Hepatocyte (in vitro differentiated cells): ENCODE measurements at regions not wholly inside any gene's neighbourhood (a gene's known extent, or its start where the extent isn't known, plus 50 kb on each side); places are given as distances from the start of the nearest gene placed in this dataset.

Source experiments
- EZH2 ChIP-seq: fragments of 200-600 bp; sonication (generic); IDR thresholded peaks from 2 replicates; pipeline ENCODE4 v1.6.1; 2016; ENCODE audit warnings: antibody characterized with exemption, mild to moderate bottlenecking, borderline replicate concordance
- EZH2phosphoT487 ChIP-seq: fragments of 200-600 bp; sonication (generic); IDR thresholded peaks from one replicate; pipeline ENCODE4 v1.6.1; 2018; ENCODE audit warnings: antibody characterized with exemption, mild to moderate bottlenecking, low read depth, moderate library complexity; ENCODE audit not compliant: unreplicated experiment, severe bottlenecking
- TF ChIP-seq, protein P1 (sequence below): fragments of 200-600 bp; sonication (generic); IDR thresholded peaks from 2 replicates; pipeline ENCODE4 v1.5.1; 2016; ENCODE audit warnings: antibody characterized with exemption, mild to moderate bottlenecking; ENCODE audit not compliant: poor library complexity

DNA sequence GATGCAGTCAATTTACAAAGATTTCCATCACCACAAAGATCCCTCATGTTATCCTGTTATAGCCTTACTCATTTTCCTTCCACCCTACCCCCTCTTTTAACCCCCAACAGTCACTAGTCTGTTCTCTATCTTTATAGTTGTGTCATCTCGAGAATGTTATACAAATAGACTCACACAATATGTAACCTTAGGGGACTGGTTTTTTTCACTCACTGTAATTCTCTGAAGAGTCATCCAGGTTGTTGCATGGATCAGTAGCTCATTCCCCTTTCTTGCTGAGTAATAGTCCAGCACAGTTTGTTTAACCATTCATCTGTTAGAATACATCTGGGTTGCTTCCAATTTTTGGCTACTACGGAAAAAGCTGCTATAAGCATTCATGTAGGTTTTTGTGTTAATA is 121.1 kb upstream of the PDE1C start:
- TF ChIP-seq EZH2 (no peak), EZH2phosphoT487 (no peak)
- TF ChIP-seq, protein P1, sequence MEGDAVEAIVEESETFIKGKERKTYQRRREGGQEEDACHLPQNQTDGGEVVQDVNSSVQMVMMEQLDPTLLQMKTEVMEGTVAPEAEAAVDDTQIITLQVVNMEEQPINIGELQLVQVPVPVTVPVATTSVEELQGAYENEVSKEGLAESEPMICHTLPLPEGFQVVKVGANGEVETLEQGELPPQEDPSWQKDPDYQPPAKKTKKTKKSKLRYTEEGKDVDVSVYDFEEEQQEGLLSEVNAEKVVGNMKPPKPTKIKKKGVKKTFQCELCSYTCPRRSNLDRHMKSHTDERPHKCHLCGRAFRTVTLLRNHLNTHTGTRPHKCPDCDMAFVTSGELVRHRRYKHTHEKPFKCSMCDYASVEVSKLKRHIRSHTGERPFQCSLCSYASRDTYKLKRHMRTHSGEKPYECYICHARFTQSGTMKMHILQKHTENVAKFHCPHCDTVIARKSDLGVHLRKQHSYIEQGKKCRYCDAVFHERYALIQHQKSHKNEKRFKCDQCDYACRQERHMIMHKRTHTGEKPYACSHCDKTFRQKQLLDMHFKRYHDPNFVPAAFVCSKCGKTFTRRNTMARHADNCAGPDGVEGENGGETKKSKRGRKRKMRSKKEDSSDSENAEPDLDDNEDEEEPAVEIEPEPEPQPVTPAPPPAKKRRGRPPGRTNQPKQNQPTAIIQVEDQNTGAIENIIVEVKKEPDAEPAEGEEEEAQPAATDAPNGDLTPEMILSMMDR = no peak
